GM19324 (cell line): ENCODE measurements at regions not wholly inside any gene's neighbourhood (a gene's known extent, or its start where the extent isn't known, plus 50 kb on each side); places are given as distances from the start of the nearest gene placed in this dataset.
A peak's percentile ranks its signal among the peaks of the same experiment; 100 is the strongest.

Experiments used
- ATAC-seq: cut with Tn5 transposase; IDR thresholded peaks from one replicate; pipeline ENCODE4 v1.9.1; 2021; ENCODE audit warnings: mild to moderate bottlenecking, moderate library complexity; ENCODE audit not compliant: unreplicated experiment, low FRiP score

DNA sequence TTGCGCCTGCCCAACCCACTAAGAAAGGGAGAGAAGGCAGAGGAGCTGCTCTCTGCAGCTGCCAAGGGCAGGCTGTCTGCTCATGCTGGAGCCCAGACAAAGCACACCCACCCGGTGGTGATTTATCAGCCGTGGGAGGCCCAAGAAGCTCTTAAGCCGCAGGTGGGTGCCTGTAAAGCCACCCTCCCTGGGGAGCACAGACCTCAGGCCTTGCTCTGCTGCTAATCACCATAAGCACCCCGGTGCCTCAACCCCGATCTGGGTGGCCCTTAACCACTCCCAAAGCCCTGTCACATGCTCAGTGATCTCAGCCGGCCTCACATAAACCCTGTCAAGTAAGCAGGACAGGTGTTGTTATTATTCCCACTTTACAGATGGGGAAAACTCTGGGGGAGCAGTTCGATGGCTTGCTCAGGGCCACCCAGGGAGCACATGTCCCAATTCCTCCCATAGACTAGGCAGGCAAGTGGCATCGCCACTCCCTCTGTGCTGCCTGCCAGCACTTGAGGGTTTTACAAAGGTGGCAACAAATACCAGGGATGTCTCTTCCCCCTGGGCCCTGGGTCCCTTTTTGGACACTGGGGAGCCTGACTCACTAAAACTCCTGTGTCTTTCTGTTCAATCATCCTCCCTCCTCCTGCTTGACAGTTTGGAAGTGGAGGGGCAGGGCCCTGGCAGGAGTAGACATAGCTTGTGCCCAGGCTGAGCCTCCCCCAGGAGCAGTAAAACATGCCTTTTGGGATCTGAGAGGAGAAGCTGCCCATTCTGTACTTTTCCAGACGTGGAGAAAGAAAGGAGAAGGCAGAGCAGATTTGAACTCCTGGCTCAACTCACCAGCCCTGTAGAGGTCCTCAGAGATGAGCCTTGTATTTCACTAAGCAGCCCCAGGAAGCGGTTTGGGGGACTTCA, 299.3 kb downstream of the SOX9 start:
- ATAC-seq: peak; percentile 60

DNA sequence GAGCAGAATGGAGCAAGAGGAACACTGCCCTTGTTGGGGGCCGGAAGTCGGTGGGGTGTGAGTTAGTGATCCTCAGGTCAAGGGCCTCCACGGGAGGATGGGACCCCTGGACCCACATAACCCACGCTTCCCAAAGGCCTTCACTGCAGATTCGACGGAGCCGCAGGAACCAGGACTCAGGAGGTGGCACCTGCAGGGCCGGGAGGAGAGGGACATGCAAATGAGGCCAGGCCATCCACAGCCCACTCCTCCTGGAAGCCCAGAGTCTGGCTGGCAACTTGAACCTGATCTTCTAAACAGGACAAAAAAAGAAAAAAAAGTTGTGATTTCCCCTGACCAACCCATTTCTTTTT, 299.9 kb downstream of the SOX9 start:
- no peak for ATAC-seq

DNA sequence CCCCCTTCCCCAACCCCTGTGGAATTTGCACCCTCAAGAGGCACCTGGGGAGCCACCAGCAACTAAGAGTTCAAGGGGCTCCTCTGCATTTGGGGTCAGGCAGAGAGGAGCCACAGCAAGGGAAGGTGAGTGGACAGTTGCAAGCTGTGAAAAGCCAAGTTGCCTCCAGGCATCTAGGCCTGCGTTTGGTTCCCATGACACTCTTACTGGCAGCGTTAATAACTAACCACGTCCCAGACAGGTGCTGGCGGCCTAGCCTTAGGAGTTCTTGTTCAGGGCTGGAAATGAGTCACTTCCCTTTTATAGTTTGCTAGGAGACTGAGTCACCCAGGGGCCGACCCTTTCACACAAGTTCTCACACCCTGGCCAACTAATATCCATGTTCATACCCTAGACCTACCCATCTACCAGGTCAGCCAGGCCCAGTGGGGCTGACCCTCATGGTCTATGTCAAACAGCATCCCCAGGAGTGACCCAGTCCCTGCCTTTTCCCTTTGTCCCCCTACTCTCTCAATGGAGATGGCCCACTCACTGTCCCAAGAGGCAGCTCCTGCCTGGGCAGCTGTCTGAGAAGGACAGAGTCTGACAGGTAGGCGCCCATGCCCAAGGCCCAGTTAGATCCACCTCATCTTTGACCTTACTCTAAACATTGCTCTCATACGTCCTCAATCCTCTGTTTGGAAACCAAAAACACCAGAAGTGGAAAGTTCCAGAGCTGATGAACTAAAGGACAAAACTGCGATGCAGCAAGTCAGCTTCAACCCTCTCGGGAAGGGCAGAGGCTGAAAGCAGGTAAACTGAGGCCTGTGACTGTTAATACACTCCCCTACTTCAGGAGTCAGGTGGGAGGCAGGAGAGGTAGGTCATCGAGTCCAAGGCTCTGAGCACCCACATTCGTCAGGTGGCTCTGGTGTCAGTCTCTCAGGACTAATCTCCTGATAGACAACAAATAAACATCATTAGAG, 300.6 kb downstream of the SOX9 start:
- peak; percentile 46 for ATAC-seq

DNA sequence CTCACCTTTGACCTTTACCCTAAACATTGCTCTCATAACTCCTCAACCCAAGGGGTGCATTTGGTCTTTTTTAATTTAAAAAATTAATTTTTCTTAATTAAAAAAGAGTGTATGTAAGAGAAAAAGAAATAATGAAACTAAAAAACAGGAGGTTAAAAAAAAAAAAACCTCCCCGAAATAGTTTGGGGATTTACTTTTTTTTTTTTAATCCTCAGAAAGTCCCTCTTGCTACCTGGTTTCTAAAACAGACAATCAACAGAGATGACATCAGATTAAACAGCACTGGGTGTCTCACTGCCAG, 301.3 kb downstream of the SOX9 start:
- no peak for ATAC-seq

DNA sequence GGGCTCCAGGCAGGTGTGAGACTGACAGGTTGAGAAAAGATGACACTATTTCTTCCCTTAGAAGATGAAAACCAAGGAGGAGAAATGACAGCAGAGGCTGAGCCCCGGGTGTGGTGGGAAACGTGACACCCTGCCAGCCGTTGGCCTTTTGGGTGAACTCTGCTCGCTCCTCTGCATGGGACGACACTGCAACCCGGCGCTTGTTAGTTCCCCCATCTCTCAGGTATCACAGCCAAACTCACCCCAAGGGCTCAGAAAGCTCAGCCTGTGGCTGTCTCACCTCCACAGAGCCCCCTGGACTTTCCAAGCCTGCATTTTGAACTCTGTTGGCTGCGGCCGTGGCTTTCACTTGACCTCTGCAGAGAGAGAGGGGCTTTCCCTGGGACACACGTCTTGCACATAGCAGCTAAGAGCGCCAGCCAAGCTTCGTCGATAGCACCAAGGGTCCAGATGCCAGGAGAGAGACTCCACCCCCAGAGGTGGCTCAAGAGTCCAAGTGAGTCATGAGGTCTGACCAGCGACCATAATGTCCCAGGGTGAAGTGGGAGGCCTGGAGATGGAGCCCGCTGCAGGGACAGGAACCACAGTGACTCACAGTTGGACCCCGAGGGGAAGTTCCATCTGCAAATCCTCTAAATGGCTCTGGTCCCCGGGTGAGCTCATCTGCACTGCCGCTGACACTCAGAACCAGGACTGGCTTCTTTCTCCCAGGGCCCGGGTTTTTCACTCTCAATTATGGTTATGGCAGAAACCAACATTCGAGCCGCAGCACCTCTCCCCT, 301.9 kb downstream of the SOX9 start:
- peak; percentile 32 for ATAC-seq

DNA sequence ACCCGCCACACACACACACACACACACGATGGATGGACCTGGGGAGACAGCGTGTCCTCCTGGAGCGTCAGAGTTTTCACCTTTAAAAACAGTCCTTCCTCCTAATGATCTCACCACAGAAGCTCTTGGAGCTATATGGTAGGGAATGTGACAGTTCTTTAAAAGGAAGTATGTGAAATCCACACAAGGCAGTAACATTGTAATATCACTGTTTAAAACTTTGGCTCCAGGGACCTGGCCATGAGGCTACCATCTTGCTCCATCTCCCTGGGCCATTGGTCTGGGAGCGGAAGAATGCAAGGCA, 302.4 kb downstream of the SOX9 start:
- ATAC-seq: no peak

DNA sequence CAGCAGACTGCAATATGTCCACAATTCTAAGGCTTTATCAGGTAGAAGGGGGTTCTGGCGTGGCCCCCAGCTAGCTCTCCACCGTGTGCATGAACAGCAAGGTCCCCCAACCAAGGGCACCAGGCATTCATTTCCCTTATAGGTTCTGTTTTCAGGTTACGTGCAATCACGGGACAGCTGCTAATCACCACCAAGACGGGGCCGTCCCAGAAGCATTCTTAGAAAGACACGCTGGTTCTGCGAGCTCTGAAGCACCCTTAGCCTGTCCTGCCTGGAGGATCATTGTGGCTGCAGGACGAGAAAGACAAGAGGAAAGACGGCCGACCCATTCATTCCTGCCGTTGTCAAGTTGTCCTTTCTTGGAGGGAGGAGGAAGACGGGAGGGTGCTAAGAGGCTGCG, 302.9 kb downstream of the SOX9 start:
- ATAC-seq: no peak

DNA sequence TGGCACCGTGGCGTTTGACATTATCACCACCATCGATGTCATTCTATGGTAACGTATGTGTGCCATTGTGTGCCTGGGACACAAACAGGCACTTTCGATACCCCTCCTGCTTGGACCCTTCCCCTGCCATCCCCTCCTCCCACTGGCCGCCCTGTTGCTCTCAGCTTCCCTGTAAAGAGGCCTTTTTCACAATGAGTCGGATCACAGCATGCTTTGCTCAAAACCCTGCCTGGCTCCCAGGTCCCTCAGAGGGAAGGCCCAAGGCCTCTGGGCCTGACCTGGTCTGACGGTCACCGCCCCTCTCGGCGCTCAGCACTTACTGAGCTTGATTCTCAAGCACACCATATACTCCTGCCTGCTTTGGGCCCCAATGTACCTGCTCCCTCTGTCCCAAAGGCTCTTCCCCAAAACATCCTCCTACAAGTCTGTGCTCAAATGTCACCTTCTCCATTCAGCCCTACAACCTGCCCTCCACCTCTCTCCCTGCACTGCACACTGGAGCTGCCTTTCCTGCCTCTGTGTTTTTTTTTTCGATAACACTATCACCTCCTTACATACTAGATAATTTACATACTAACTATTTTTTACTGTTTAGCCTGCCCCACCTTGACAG, 303.8 kb downstream of the SOX9 start:
- no peak for ATAC-seq

DNA sequence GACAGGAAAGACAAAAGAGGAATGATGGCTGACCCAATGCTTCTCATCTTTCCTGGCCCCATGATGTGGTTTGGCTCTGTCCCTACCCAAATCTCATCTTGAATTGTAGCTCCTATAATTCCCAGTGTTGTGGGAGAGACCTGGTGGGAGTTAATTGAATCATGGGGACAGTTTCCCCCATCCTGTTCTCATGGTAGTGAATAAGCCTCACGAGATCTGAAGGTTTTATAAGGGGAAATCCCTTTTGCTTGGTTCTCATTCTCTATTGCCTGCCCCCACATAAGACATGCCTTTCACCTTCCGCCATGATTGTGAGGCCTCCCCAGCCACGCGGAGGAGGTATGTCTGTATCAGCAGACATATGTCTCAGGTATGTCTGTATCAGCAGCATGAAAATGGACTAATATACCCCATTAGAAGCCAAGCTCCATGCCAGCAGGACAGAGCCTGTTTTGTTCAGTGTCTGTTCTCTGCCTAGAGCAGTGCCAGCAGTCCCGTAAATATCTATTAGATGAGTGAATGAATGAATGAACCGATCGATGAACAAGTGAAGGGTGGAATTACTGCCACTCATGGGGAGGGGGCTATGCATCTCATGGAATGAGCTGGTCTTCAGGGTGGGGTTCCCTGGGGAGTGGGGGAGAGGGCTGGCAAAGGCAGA, 304.4 kb downstream of the SOX9 start:
- ATAC-seq: no peak

DNA sequence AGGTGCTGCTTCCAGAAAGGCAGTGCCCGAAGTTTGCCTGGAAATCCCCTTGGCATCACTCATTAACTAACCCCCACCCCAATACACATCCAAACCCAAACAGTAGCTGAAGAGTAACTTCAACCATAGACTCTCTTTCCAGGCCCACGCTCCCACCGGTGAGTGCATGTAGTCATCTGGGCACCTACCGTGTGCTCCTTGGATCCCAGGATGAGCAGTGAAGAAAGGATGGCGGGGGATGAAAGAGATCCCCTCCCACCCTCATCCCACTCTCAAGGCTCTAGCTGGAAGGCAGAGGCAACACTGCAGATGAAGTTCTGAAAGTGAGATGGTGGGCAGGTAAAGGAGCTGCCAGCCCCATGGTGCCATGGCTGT, 305.0 kb downstream of the SOX9 start:
- no peak for ATAC-seq

DNA sequence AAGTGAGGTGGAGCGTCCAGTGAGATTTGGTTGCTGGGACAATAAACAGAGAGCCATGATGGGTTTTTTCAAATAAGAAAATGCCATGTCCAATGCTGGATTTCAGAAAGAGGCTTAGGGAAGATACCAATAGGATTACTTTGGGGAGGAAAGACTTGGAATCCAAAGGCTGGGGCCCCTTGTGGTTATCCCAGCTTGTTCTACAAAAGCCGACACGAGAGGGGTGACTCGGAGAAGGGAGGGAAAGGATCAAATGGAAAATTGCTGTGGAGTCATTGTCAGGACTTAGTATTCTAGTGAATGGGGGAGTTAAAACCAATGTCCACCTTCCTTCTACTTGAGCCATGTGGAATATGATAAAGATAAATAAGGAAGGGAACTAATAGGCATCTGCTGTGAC, 305.5 kb downstream of the SOX9 start:
- no peak for ATAC-seq

DNA sequence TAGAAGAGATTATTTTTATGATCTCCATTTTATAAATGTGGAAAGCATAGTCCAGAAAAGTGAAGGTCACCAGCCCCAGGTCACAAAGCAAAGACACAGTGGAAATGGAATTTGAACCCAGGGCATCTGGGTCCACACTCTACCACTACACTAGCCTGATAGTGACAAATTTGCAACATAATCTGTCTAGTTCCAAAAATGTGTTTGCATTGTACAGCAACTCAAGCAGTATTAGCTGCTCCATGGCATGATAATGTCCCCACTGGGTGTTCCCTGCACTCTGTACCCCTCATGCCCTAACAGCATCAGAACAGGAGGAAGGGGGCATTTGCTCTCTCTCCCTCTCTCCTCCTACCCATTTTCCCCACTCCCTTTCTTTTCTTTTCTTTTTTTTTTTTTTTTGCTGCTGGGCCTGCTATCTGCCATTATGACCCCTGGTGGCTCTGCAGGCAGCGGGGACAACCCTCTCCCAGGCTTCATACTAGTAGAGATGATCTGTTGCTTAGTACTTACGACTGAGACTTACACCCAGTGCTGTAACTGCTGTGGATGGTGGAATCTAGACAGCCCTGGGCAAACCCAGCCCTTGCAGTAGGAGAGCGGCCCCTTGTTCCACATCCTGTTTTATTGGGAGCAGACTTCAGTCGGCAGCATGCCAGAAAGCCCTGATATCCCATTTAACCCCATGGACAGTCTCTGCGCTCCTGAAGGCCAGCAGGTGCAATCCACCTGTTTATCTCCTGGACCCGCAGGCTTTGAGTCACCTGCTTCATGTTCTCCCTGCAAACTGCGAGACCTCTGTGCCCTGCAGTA, 306.3 kb downstream of the SOX9 start:
- ATAC-seq: no peak

DNA sequence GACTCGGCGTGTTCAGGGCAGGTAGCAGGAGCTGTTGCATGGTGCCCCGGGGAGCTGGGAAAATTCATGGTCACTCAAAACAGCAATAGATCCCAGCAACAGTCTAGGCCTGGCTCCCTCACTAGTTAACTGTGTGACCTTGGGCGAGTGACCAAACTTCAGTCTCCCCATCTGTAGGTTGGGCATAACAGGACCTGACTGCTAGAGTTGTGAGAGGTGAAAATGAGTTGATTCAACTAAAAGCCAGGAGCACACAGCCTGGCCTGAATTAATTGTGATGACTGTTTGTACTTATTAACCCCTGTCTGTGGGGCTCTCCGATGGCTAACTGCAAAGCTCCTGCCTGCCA, 306.9 kb downstream of the SOX9 start:
- no peak for ATAC-seq

DNA sequence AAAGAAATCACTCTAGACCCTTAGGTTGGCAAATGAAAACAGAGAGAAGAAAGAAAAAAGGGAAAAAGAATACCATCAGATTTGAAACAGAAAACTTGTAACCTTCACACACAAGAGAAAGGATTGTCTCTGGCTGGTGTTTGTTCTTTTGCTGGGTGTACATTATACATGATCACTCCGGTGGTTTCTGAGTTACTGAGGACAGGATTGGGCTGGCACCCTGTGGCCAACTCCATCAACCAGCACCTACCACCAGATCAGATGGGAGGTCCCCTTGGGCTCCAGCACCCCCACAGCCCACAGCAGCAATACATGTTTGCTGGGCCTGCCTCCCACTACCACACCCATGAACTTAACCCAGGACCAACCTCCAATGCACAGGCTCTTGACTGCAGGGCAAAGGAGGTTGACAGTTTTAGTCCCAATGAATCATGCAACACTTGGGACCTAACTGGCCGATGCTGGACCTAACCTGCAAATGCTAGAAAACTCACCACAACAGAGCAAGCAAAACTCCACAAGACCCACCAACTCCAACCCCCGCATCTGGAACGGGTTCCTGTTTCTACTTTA, 308.3 kb downstream of the SOX9 start:
- ATAC-seq: no peak

DNA sequence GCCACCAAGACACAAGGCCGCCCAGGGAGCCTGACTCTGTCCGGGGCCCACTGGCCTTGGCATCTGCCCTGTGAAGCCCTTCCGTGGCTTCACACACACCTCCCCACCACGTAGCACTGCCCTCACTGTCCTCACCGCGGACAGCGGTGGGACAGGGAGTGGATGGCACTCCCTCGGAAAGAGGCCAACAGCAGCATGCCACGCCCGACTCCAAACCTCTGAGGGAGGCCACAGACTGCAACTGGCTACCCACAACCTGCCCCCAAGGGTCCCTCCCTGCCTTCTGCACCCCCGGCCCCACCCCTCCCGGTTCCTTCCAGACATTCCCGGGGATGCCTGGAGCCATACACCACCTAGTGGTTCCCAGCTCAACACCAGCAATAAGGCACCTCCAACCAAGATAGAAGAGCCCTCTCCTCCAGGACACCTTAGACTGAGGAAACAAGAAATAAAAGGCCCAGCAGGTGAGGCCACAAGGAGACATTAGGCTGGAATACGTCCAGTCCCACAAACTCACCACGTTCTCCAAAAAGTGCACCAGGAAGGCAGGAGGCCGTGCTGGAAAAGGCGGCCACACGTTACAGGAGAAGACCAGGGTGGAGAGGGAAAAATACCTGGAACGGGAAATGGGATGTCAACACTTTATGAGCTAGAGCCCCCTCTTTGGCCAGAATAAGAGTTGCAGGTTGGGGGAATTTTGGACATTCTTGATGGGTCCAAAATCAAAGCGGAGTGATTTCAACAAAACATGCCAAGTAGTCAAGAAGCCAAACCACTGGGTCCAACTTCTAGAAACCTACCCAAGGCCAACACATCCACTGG, 310.0 kb downstream of the SOX9 start:
- no peak for ATAC-seq

DNA sequence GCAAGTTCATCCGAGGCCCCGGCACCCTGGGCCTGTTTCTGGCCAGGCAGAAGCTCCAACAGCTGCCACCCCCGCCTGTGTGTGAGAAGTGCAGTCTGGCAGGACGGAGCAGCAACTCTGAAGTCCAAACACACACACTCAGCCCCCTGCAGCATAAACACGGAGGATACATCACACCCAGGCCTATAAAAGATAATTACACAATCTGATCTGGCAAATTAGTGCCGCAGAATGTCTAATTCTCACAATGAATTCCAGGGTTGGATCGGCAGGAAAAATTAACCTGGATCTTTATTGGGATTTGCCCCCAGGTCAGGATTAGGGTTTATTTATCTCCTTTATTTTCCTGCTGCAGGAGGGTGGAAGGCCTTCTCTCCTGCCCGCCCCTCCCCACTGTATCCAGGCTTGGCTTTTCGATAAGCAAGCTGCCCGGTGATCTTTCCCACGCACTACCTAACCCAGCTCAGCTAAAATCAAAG, 311.4 kb downstream of the SOX9 start:
- no peak for ATAC-seq

DNA sequence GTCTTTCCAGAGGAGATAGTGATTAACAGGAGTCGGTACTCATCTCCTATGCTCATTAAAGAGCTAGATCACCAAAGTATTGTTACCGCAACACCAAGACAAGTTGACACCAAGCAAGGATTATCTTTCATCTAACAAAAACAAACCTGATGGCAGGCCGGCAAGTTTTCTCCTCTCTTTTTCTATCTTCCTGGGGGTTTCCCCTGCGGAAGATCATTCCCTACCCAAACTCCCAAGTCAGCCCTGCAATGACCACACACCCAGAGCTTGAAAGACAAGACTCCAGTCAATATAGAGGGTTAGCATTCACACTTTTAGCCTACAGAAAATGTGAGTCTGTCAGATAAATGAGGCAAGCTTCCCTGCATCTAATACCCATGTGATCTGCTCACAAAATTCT, 312.1 kb downstream of the SOX9 start:
- ATAC-seq: no peak

DNA sequence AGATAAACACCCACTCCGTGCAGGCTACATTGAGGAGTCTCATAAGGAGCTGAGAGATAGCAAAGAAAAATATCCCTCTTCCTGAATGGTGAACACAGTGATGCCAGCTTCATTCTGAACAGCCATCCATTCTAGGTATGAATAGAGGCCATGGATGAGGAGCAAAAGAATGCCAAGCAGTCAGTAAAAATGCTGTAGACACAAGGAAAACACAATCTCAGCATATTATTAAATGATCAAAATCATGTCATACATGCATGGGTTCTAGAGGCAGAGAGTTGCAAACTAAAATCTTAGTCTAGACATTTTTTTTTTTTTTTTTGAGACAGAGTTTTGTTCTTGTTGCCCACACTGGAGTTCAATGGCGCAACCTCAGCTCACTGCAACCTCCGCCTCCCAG, 313.0 kb downstream of the SOX9 start:
- no peak for ATAC-seq
